ENCODE measurements at regions not wholly inside any gene's neighbourhood (a gene's known extent, or its start where the extent isn't known, plus 50 kb on each side); places are given as distances from the start of the nearest gene placed in this dataset.

GRCh38 chr14:24710403-24711112 lies 76.6 kb upstream of the GZMB start:
- peak; percentile 24 for DNase-seq
- Histone ChIP-seq H3K4me3 (peak overlapping the region; percentile 53), H3K36me3 (no peaks in the 10 kb centered on the region), H3K27ac (replicated peaks) (no peak overlapping the region), H3K4me1 (peaks cover 4% of the 10 kb centered on the region), H3K9me3 (replicated peaks) (no peaks in the 10 kb centered on the region), H3K27me3 (ENCODE audit: low read depth) (no peaks in the 10 kb centered on the region)
- TF ChIP-seq CTCF (IDR thresholded peaks at IDR 0.05; ENCODE audit: borderline replicate concordance) = peak; percentile 89
- intact Hi-C loops (cut with micrococcal nuclease) = no loop called here

- Histone ChIP-seq H3K36me3 (no peaks in the 10 kb centered on the region), H3K9me3 (replicated peaks) (no peaks in the 10 kb centered on the region), H3K4me3 (no peak overlapping the region), H3K27ac (replicated peaks) (no peak overlapping the region), H3K4me1 (peaks cover 4% of the 10 kb centered on the region), H3K27me3 (ENCODE audit: low read depth) (no peaks in the 10 kb centered on the region)
- intact Hi-C loops (cut with micrococcal nuclease) = no loop called here
- no peak for TF ChIP-seq CTCF (IDR thresholded peaks at IDR 0.05; ENCODE audit: borderline replicate concordance)
- DNase-seq = no peak
Observed at GRCh38 chr14:24708684-24709083, 74.7 kb upstream of the GZMB start.

- no peaks in the 10 kb centered on the region for H3K27me3 ChIP-seq (ENCODE audit: low read depth)
- DNase-seq = no peak
- intact Hi-C loops (cut with micrococcal nuclease) = no loop called here
- peaks cover 4% of the 10 kb centered on the region for H3K4me1 ChIP-seq
- H3K9me3 ChIP-seq (replicated peaks) = no peaks in the 10 kb centered on the region
- no peaks in the 10 kb centered on the region for H3K36me3 ChIP-seq
- no peak overlapping the region for H3K4me3 ChIP-seq
- no peak for TF ChIP-seq CTCF (IDR thresholded peaks at IDR 0.05; ENCODE audit: borderline replicate concordance)
- H3K27ac ChIP-seq (replicated peaks) = no peak overlapping the region
Observed at GRCh38 chr14:24706351-24706750, 72.4 kb upstream of the GZMB start.

- TF ChIP-seq CTCF (IDR thresholded peaks at IDR 0.05; ENCODE audit: borderline replicate concordance) = no peak
- DNase-seq = no peak
- no peak overlapping the region for H3K4me3 ChIP-seq
- intact Hi-C loops (cut with micrococcal nuclease) = no loop called here
- H3K27me3 ChIP-seq (ENCODE audit: low read depth) = no peaks in the 10 kb centered on the region
- no peaks in the 10 kb centered on the region for H3K9me3 ChIP-seq (replicated peaks)
- no peaks in the 10 kb centered on the region for H3K36me3 ChIP-seq
- no peak overlapping the region for H3K27ac ChIP-seq (replicated peaks)
- H3K4me1 ChIP-seq = peaks cover 2% of the 10 kb centered on the region
Observed at GRCh38 chr14:24705840-24706239, 71.8 kb upstream of the GZMB start.

GRCh38 chr14:24701062-24701461 lies 67.1 kb upstream of the GZMB start:
- intact Hi-C loops (cut with micrococcal nuclease) = no loop called here
- DNase-seq = no peak
- Histone ChIP-seq H3K27ac (replicated peaks) (no peak overlapping the region), H3K36me3 (no peaks in the 10 kb centered on the region), H3K9me3 (replicated peaks) (no peaks in the 10 kb centered on the region), H3K4me3 (no peak overlapping the region), H3K27me3 (ENCODE audit: low read depth) (no peaks in the 10 kb centered on the region), H3K4me1 (no peaks in the 10 kb centered on the region)
- no peak for TF ChIP-seq CTCF (IDR thresholded peaks at IDR 0.05; ENCODE audit: borderline replicate concordance)
